A549 (cell line): ENCODE measurements at regions not wholly inside any gene's neighbourhood (a gene's known extent, or its start where the extent isn't known, plus 50 kb on each side); places are given as distances from the start of the nearest gene placed in this dataset.

Source experiments
- ATAC-seq, 2 experiments: fragments of 200-7000 bp in 1 of 2; fragments of >200 bp in 1 of 2; cut with Nextera tagmentation in 1 of 2; cut with Tn5 transposase in 1 of 2; 3 replicates each; pipeline versions ENCODE4 v1.8.0 to v1.9.1; 2018 to 2020; ENCODE audit warnings: mild to moderate bottlenecking in 1 of 2, moderate library complexity in 1 of 2
- CTCF ChIA-PET: fragments of 300-600 bp; sonication (Branson Sonifier 250); formaldehyde crosslinking; extraction: SDS; loops from one replicate; lab custom pipeline; 2021; ENCODE audit warnings: antibody characterized with exemption, inconsistent platforms; lab: Yijun Ruan, JAX
- POLR2A ChIA-PET: fragments of 350-600 bp; formaldehyde crosslinking; extraction: SDS; loops from one replicate; lab custom pipeline; 2021; ENCODE audit warnings: antibody characterized with exemption, inconsistent platforms; lab: Yijun Ruan, JAX
- DNase-seq, 2 experiments: peaks; one replicate each; pipeline versions ENCODE4 v3.0.0 to v3.0.0-alpha.2; 2011 to 2016; ENCODE audit warnings: low read depth in 1 of 2, low spot score in 1 of 2
- FAIRE-seq: peaks from 2 replicates; lab custom pipeline; 2011; peaks lifted over from hg19 to GRCh38; lab: Jason Lieb, UNC
- H3K27ac ChIP-seq, 2 experiments: fragments of >200 bp; sonication (Bioruptor Twin); formaldehyde crosslinking; 3 replicates each; pipeline ENCODE4 v1.5.1; 2016 to 2017
- H3K4me1 ChIP-seq: fragments of >200 bp; sonication (Bioruptor Twin); formaldehyde crosslinking; 3 replicates; pipeline ENCODE4 v1.6.1; 2016
- H3K4me2 ChIP-seq: fragments of >200 bp; sonication (Bioruptor Twin); formaldehyde crosslinking; 3 replicates; pipeline ENCODE4 v1.6.1; 2016
- H3K4me3 ChIP-seq: fragments of >200 bp; sonication (Bioruptor Twin); formaldehyde crosslinking; 3 replicates; pipeline ENCODE4 v1.5.1; 2016
- H3K9me3 ChIP-seq: fragments of >200 bp; sonication (Bioruptor Twin); formaldehyde crosslinking; 3 replicates; pipeline ENCODE4 v1.6.1; 2016
- ATOH8 ChIP-seq: fragments of 250-450 bp; sonication (Bioruptor Pico); IDR thresholded peaks from 2 replicates; pipeline ENCODE4 v1.5.0; 2020; ENCODE audit warnings: low read depth, mild to moderate bottlenecking, moderate library complexity
- BHLHE40 ChIP-seq: IDR thresholded peaks from 2 replicates; pipeline ENCODE4 v1.6.1; 2012; ENCODE audit warnings: low read depth, low read length, inconsistent platforms
- CBX8 ChIP-seq: fragments of 200-600 bp; sonication (generic); IDR thresholded peaks from 2 replicates; pipeline ENCODE4 v1.6.1; 2016
- CHD2 ChIP-seq: fragments of 150-350 bp; IDR thresholded peaks from 2 replicates; pipeline ENCODE4 v1.6.1; 2014; ENCODE audit warnings: low read length; ENCODE audit not compliant: partially characterized antibody
- EHF ChIP-seq: fragments of 250-450 bp; sonication (Bioruptor Pico); IDR thresholded peaks from 2 replicates; pipeline ENCODE4 v1.5.0; 2020; ENCODE audit warnings: mild to moderate bottlenecking
- FOSB ChIP-seq: fragments of 250-450 bp; sonication (Bioruptor Pico); IDR thresholded peaks from 2 replicates; pipeline ENCODE4 v1.5.0; 2020; ENCODE audit warnings: mild to moderate bottlenecking, moderate library complexity
- FOSL2 ChIP-seq, 2 experiments: fragments of 450-650 bp in 1 of 2; fragments of >200 bp in 1 of 2; sonication (Bioruptor Twin) in 1 of 2; formaldehyde crosslinking; IDR thresholded peaks; 2 replicates each; pipeline versions ENCODE4 v1.5.0 to v1.6.1; 2016 to 2020; ENCODE audit warnings: mild to moderate bottlenecking in 1 of 2, moderate library complexity in 1 of 2
- HDAC2 ChIP-seq: fragments of 200-600 bp; sonication (generic); IDR thresholded peaks from 2 replicates; pipeline ENCODE4 v1.6.1; 2016
- HOXA7 ChIP-seq: fragments of 250-450 bp; sonication (Bioruptor Pico); IDR thresholded peaks from 2 replicates; pipeline ENCODE4 v1.5.0; 2020; ENCODE audit warnings: mild to moderate bottlenecking, moderate library complexity
- HOXB13 ChIP-seq: fragments of 250-450 bp; sonication (Bioruptor Pico); IDR thresholded peaks from 2 replicates; pipeline ENCODE4 v1.5.0; 2020; ENCODE audit warnings: low read depth, mild to moderate bottlenecking, moderate library complexity
- JUN ChIP-seq, 2 experiments: fragments of >200 bp; sonication (Bioruptor Twin); formaldehyde crosslinking; IDR thresholded peaks; 2 replicates in 1 of 2; 3 replicates in 1 of 2; pipeline ENCODE4 v1.6.1; 2016 to 2017
- JUNB ChIP-seq: fragments of >200 bp; sonication (Bioruptor Twin); formaldehyde crosslinking; IDR thresholded peaks from 2 replicates; pipeline ENCODE4 v1.6.1; 2016
- KDM1A ChIP-seq: fragments of 200-600 bp; sonication (generic); IDR thresholded peaks from 2 replicates; pipeline ENCODE4 v1.6.1; 2016; ENCODE audit warnings: low read depth, mild to moderate bottlenecking
- MAFK ChIP-seq: fragments of 450-650 bp; IDR thresholded peaks from 2 replicates; pipeline ENCODE4 v1.6.1; 2014; ENCODE audit not compliant: partially characterized antibody
- MAZ ChIP-seq: fragments of 150-350 bp; IDR thresholded peaks from 2 replicates; pipeline ENCODE4 v1.6.1; 2014; ENCODE audit warnings: antibody characterized with exemption, low read depth, low read length, borderline replicate concordance
- MYC ChIP-seq: IDR thresholded peaks from 2 replicates; pipeline ENCODE4 v1.6.1; 2012; ENCODE audit warnings: mild to moderate bottlenecking, inconsistent platforms, low read length, improper control_type of control experiment, borderline replicate concordance
- PBX3 ChIP-seq: IDR thresholded peaks from 2 replicates; pipeline ENCODE4 v1.6.1; 2012
- POLR2A ChIP-seq: IDR thresholded peaks from 2 replicates; pipeline ENCODE4 v1.6.1; 2012; ENCODE audit warnings: mild to moderate bottlenecking, low read length
- POLR2AphosphoS2 ChIP-seq: conservative IDR thresholded peaks from 2 replicates; pipeline ENCODE4 v1.6.1; 2012; ENCODE audit warnings: low read length, improper control_type of control experiment, inconsistent platforms
- REST ChIP-seq: fragments of 200-600 bp; sonication (generic); IDR thresholded peaks from 2 replicates; pipeline ENCODE4 v1.6.1; 2016; ENCODE audit warnings: antibody characterized with exemption, mild to moderate bottlenecking, moderate library complexity
- RFX5 ChIP-seq: fragments of 450-650 bp; IDR thresholded peaks from 2 replicates; pipeline ENCODE4 v1.7.1; 2014; ENCODE audit warnings: antibody characterized with exemption, mild to moderate bottlenecking, moderate library complexity
- RNF2 ChIP-seq: fragments of 200-600 bp; sonication (generic); IDR thresholded peaks from 2 replicates; pipeline ENCODE4 v1.6.1; 2016; ENCODE audit warnings: low read depth, mild to moderate bottlenecking, antibody characterized with exemption, moderate library complexity, borderline replicate concordance
- TFCP2L1 ChIP-seq: fragments of 250-450 bp; sonication (Bioruptor Pico); IDR thresholded peaks from 2 replicates; pipeline ENCODE4 v1.5.0; 2021; ENCODE audit warnings: mild to moderate bottlenecking
- ZFP36 ChIP-seq: fragments of 450-650 bp; IDR thresholded peaks from 2 replicates; pipeline ENCODE4 v1.6.1; 2014; ENCODE audit warnings: borderline replicate concordance; ENCODE audit not compliant: partially characterized antibody
- ZNF302 ChIP-seq: fragments of 250-450 bp; sonication (Bioruptor Pico); IDR thresholded peaks from 2 replicates; pipeline ENCODE4 v1.9.0; 2021; ENCODE audit warnings: inconsistent platforms, mild to moderate bottlenecking, moderate library complexity
- WGBS: methylation state at CpG from one replicate; pipeline ENCODE4 v1.1.6; 2017; ENCODE audit errors: missing lambda C conversion rate; 5-methylcytosine and 5-hydroxymethylcytosine counted together
- TF ChIP-seq, protein P1 (sequence below): fragments of 450-650 bp; IDR thresholded peaks from 2 replicates; pipeline ENCODE4 v1.6.1; 2014; ENCODE audit warnings: antibody characterized with exemption
- TF ChIP-seq, protein P2 (sequence below): fragments of >200 bp; sonication (Bioruptor Twin); formaldehyde crosslinking; IDR thresholded peaks from 3 replicates; pipeline ENCODE4 v1.6.1; 2016
- TF ChIP-seq, protein P3 (sequence below): fragments of 150-350 bp; IDR thresholded peaks from 2 replicates; pipeline ENCODE4 v1.6.1; 2014; ENCODE audit warnings: low read depth, mild to moderate bottlenecking, low read length

- FAIRE-seq = no peak
- no peak for ATAC-seq
- no peaks in the 10 kb centered on the region for H3K9me3 ChIP-seq
- ChIA-PET CTCF (no interaction called here), POLR2A (no interaction called here)
- no peaks in the 10 kb centered on the region for H3K4me1 ChIP-seq
- no peak overlapping the region for H3K4me2 ChIP-seq
- WGBS = 14% methylated on average over 1 of the region's 1 CpG
- no peak overlapping the region for H3K4me3 ChIP-seq
- H3K27ac ChIP-seq = no peak overlapping the region
- no peak for DNase-seq
- TF ChIP-seq EHF (CRISPR knock-in tag) (no peak), MAFK (no peak), ZNF302 (CRISPR knock-in tag) (no peak), RNF2 (no peak), JUNB (no peak), BHLHE40 (no peak), ZFP36 (no peak), POLR2AphosphoS2 (no peak), PBX3 (no peak), POLR2A (no peak), TFCP2L1 (CRISPR knock-in tag) (no peak), FOSL2 (IDR thresholded peaks at IDR 0.05) (no peak), FOSL2 (CRISPR knock-in tag; IDR thresholded peaks at IDR 0.05) (no peak), MAZ (no peak), CHD2 (no peak), MYC (no peak), ATOH8 (CRISPR knock-in tag) (no peak), HDAC2 (no peak)
- TF ChIP-seq, protein P1, sequence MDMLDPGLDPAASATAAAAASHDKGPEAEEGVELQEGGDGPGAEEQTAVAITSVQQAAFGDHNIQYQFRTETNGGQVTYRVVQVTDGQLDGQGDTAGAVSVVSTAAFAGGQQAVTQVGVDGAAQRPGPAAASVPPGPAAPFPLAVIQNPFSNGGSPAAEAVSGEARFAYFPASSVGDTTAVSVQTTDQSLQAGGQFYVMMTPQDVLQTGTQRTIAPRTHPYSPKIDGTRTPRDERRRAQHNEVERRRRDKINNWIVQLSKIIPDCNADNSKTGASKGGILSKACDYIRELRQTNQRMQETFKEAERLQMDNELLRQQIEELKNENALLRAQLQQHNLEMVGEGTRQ = no peak
- TF ChIP-seq, protein P2, sequence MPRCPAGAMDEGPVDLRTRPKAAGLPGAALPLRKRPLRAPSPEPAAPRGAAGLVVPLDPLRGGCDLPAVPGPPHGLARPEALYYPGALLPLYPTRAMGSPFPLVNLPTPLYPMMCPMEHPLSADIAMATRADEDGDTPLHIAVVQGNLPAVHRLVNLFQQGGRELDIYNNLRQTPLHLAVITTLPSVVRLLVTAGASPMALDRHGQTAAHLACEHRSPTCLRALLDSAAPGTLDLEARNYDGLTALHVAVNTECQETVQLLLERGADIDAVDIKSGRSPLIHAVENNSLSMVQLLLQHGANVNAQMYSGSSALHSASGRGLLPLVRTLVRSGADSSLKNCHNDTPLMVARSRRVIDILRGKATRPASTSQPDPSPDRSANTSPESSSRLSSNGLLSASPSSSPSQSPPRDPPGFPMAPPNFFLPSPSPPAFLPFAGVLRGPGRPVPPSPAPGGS = no peak
Measured at GRCh38 chr3:95338446-95338845, 1275.6 kb downstream of the NSUN3 start.

- no peak for FAIRE-seq
- TF ChIP-seq CBX8 (no peak), POLR2AphosphoS2 (no peak), JUN (IDR thresholded peaks at IDR 0.05) (no peak), REST (no peak), HOXB13 (CRISPR knock-in tag) (no peak), FOSB (CRISPR knock-in tag) (no peak), CHD2 (no peak), KDM1A (no peak), HDAC2 (no peak), RFX5 (no peak), RNF2 (no peak), HOXA7 (CRISPR knock-in tag) (no peak), FOSL2 (IDR thresholded peaks at IDR 0.05) (no peak), FOSL2 (CRISPR knock-in tag; IDR thresholded peaks at IDR 0.05) (no peak)
- TF ChIP-seq, protein P3, sequence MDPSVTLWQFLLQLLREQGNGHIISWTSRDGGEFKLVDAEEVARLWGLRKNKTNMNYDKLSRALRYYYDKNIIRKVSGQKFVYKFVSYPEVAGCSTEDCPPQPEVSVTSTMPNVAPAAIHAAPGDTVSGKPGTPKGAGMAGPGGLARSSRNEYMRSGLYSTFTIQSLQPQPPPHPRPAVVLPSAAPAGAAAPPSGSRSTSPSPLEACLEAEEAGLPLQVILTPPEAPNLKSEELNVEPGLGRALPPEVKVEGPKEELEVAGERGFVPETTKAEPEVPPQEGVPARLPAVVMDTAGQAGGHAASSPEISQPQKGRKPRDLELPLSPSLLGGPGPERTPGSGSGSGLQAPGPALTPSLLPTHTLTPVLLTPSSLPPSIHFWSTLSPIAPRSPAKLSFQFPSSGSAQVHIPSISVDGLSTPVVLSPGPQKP = no peak
- ChIA-PET CTCF (no interaction called here), POLR2A (no interaction called here)
- no peak for ATAC-seq
- H3K4me1 ChIP-seq = no peaks in the 10 kb centered on the region
- DNase-seq = no peak
- H3K4me2 ChIP-seq = no peak overlapping the region
- no peaks in the 10 kb centered on the region for H3K9me3 ChIP-seq
- WGBS = 50% methylated on average over 8 of the region's 8 CpGs
- H3K27ac ChIP-seq = no peak overlapping the region
- H3K4me3 ChIP-seq = no peak overlapping the region
Measured at GRCh38 chr3:95341314-95341713, 1278.5 kb downstream of the NSUN3 start.
